BLaER1 treated with 17β-estradiol and CSF1 and Interleukin-3, amounts not matched to agents 10 nM and 100 nM (cell line): ENCODE measurements at regions not wholly inside any gene's neighbourhood (a gene's known extent, or its start where the extent isn't known, plus 50 kb on each side); places are given as distances from the start of the nearest gene placed in this dataset.

Source experiments
- H3K27ac ChIP-seq, 11 experiments: shearing (Covaris generic); formaldehyde crosslinking; 2 replicates each; pipeline ENCODE4 v1.8.1; 2022
- H3K27me3 ChIP-seq, 11 experiments: shearing (Covaris generic); formaldehyde crosslinking; 2 replicates each; pipeline ENCODE4 v1.8.1; 2022
- H3K36me3 ChIP-seq, 11 experiments: shearing (Covaris generic); formaldehyde crosslinking; 2 replicates each; pipeline ENCODE4 v1.8.1; 2022
- H3K4me1 ChIP-seq, 10 experiments: shearing (Covaris generic); formaldehyde crosslinking; 2 replicates each; pipeline ENCODE4 v1.8.1; 2022
- H3K4me2 ChIP-seq, 11 experiments: shearing (Covaris generic); formaldehyde crosslinking; 2 replicates each; pipeline ENCODE4 v1.8.1; 2022
- H3K4me3 ChIP-seq, 10 experiments: shearing (Covaris generic); formaldehyde crosslinking; 2 replicates each; pipeline ENCODE4 v1.8.1; 2022
- H3K9ac ChIP-seq, 11 experiments: shearing (Covaris generic); formaldehyde crosslinking; 2 replicates each; pipeline ENCODE4 v1.8.1; 2022
- H3K9me3 ChIP-seq, 11 experiments: shearing (Covaris generic); formaldehyde crosslinking; replicated peaks in 1 of 11; 2 replicates each; pipeline ENCODE4 v1.8.1; 2022
- H4K20me1 ChIP-seq, 11 experiments: shearing (Covaris generic); formaldehyde crosslinking; 2 replicates each; pipeline ENCODE4 v1.8.1; 2022
- Cebpa-rat ChIP-seq, 11 experiments: shearing (Covaris generic); IDR thresholded peaks; 2 replicates each; pipeline ENCODE4 v1.8.1; 2022

DNA sequence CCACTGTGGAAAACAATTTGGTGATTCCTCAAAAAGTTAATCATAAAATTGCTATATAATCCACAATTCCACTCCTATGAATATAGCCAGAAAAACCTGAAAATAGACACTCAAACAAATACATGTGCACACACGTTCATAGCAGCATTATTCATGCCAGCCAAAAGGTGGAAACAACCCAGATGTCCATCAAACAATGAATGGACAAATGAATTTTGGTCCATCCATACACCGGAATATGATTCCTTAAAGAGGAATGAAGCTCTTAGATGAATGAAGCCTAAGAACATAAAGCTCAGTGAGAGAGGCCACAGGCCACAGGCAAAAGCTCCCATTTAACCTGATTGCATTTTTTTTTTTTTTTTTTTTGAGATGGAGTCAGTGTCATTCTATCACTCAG is 114.6 kb upstream of the TNRC6C start:
- peaks cover 43 to 93% (median 85%) of the 10 kb centered on the region in 10 experiments for H3K4me1 ChIP-seq
- no peak overlapping the region for H3K27ac ChIP-seq
- no peak overlapping the region for H3K9ac ChIP-seq
- peak overlapping the region in 10 of 11 experiments; percentile 61 to 95 (median 90); a peak in 17 of 22 replicates for H3K4me2 ChIP-seq
- no peaks in the 10 kb centered on the region for H3K9me3 ChIP-seq
- peaks cover 0 to 63% (median 10%) of the 10 kb centered on the region in 11 experiments; a peak in 13 of 22 replicates for H4K20me1 ChIP-seq
- no peak for TF ChIP-seq Cebpa-rat (IDR thresholded peaks at IDR 0.05)
- H3K27me3 ChIP-seq = peaks cover 0 to 94% (median 0%) of the 10 kb centered on the region in 11 experiments; a peak in 10 of 22 replicates
- no peak overlapping the region for H3K4me3 ChIP-seq
- no peaks in the 10 kb centered on the region for H3K36me3 ChIP-seq

DNA sequence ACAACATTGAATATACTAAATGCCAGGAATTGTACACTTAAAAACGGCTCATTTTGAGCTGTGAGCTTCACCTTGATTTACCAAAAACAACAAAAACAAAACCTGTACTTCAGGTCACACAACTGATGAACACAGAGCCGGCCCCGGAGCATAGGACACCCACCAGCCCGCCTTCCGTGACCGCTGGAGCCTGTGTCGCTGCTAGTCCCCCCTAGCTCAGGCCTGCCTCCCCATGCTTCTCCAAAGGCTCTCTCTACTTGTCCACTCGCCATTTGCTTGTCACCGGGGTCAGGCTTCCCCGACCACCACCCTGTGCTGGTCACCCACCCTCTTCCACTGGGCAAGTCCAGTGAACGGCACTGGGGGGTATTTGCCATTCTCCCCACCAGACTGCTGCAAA is 113.8 kb upstream of the TNRC6C start:
- Histone ChIP-seq H3K4me1 (peaks cover 38 to 85% (median 79%) of the 10 kb centered on the region in 10 experiments), H3K9ac (no peak overlapping the region)

DNA sequence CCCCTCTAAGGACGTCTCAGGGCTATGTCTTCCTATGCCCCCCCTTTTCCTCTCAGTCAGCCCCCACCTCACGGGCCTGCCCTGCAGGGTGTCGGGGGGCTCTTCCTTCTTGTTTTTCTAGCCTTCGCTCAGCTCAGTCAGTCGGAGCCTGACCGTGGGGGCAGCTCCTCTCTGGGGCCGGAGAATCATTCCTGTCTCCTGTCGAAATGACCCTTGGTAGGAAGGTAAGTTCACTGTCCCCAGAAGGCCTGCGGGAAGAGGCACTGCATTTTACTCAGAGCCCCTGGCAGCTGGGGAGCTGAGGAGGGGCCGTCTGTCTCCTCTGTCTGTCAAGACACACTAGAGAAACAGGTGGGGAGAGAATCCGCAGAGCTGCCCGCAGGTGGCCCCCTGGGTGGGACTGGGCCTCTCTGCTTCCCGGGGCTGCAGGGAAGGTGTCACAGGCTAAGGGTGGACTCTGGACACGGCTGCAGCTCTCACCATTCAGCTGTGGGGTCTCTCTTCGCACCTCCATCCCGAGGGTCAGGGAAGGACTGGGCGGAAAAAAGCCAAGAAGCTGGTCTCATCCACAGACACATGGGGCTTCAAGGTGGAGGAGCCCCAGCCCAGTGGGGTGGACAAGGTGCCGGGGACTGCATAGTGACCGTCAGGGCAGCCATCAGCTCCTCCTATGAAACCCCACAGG is 112.8 kb upstream of the TNRC6C start:
- no peak for TF ChIP-seq Cebpa-rat (IDR thresholded peaks at IDR 0.05)
- H3K36me3 ChIP-seq = no peaks in the 10 kb centered on the region
- peak overlapping the region in 1 of 10 experiments; percentile 14; a peak in 1 of 20 replicates for H3K4me3 ChIP-seq
- peaks cover 38 to 81% (median 77%) of the 10 kb centered on the region in 10 experiments for H3K4me1 ChIP-seq
- H3K4me2 ChIP-seq = peak overlapping the region in 10 of 11 experiments; percentile 29 to 98 (median 92); a peak in 20 of 22 replicates
- H3K9me3 ChIP-seq = no peaks in the 10 kb centered on the region
- H3K9ac ChIP-seq = peak overlapping the region in 3 of 11 experiments; percentile 37 to 57 (median 48); a peak in 6 of 22 replicates
- H3K27me3 ChIP-seq = peaks cover 0 to 81% (median 0%) of the 10 kb centered on the region in 11 experiments; a peak in 10 of 22 replicates
- H4K20me1 ChIP-seq = peaks cover 0 to 63% (median 10%) of the 10 kb centered on the region in 11 experiments; a peak in 13 of 22 replicates
- peak overlapping the region in 6 of 11 experiments; percentile 17 to 77 (median 62); a peak in 11 of 22 replicates for H3K27ac ChIP-seq

More for the DNA sequence above, 113.8 kb upstream of the TNRC6C start:
- TF ChIP-seq Cebpa-rat (IDR thresholded peaks at IDR 0.05) = no peak
- Histone ChIP-seq H4K20me1 (peaks cover 0 to 63% (median 10%) of the 10 kb centered on the region in 11 experiments; a peak in 13 of 22 replicates), H3K27me3 (peaks cover 0 to 91% (median 0%) of the 10 kb centered on the region in 11 experiments; a peak in 10 of 22 replicates), H3K4me3 (no peak overlapping the region), H3K27ac (no peak overlapping the region), H3K9me3 (no peaks in the 10 kb centered on the region), H3K36me3 (no peaks in the 10 kb centered on the region), H3K4me2 (peak overlapping the region in 8 of 11 experiments; percentile 61 to 95 (median 90); a peak in 15 of 22 replicates)

DNA sequence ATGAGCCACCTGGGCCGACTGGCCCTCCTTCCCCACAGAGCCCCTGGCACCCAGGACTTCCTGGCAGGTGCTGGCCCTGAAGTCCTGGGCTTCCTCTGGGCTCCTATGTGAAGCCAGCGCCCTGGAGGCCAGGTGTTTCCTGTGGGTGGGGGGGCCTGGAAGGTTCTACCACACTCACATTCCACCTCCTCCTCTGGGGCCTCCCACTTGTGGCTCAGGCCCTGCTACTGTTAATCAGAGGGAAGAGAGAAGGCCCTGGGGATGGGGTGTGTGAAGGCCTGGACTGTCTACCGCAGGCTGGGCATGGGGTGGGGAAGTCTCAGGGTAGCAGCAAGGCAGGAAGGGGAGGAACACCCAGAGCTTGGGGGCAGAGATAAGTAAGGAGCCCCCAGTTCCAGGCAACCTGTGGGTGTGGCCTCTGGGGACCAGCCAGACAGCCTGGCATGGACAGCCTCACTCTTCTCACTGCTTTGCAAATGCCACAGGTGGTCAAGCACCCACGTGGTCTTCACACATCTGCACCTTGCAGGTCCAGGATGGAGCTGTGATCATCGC is 111.9 kb upstream of the TNRC6C start:
- Histone ChIP-seq H3K36me3 (no peaks in the 10 kb centered on the region), H3K9me3 (no peaks in the 10 kb centered on the region), H3K4me1 (peaks cover 35 to 77% (median 70%) of the 10 kb centered on the region in 10 experiments), H3K27ac (peak overlapping the region in 7 of 11 experiments; percentile 0 to 77 (median 69); a peak in 12 of 22 replicates), H3K4me3 (peak overlapping the region in 4 of 10 experiments; percentile 20 to 32 (median 26); a peak in 5 of 20 replicates), H3K27me3 (peaks cover 0 to 72% (median 0%) of the 10 kb centered on the region in 11 experiments; a peak in 10 of 22 replicates), H4K20me1 (peaks cover 0 to 63% (median 10%) of the 10 kb centered on the region in 11 experiments; a peak in 13 of 22 replicates), H3K9ac (peak overlapping the region in 7 of 11 experiments; percentile 24 to 65 (median 42); a peak in 12 of 22 replicates), H3K4me2 (peak overlapping the region; percentile 29 to 98 (median 90); a peak in 21 of 22 replicates)
- TF ChIP-seq Cebpa-rat (IDR thresholded peaks at IDR 0.05) = no peak

DNA sequence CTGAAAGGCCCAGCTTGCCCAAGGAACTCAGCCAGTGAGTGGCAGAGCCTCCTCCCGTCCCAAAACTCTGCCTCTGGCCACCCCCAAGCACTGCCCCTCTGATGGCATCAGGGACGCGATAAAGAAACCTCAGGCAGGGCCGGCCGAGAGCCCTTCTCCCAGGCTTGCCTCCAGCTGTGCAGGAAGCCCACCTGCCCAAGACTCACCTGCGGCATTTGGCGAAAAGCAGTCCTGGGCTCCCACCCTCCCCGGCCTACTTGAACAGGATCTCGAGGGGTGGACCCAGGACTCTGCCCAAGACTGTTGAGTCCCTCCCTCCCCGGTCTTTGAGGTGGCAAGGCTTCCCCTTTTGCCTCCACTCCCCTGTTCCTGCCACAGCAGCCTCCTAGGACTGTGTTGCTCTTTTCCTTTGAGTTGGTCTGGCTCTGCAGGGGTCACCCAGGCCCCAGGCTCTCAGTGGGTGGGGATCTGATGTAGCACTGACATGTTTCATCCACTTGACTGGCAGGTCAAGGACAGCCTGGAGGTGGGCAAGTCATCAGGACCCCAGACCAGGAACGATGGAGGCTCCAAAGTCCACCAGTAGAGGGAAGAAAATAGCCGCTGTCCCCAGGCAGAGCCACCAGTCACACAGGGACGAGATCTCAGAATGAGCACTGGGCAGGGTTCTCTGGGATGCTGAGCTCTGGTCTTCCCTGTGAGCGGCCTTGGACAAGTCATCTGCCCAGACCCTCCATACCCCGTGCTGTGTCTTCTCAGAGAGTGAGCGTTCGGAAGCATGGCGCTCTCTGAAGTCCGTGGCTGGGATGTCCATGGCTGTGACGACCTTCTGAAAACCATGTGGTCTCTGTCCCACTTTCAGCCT is 111.0 kb upstream of the TNRC6C start:
- no peaks in the 10 kb centered on the region for H3K9me3 ChIP-seq
- H3K9ac ChIP-seq = peak overlapping the region in 7 of 11 experiments; percentile 24 to 65 (median 37); a peak in 12 of 22 replicates
- H4K20me1 ChIP-seq = peaks cover 0 to 55% (median 10%) of the 10 kb centered on the region in 11 experiments; a peak in 13 of 22 replicates
- peak overlapping the region; percentile 29 to 98 (median 90); a peak in 21 of 22 replicates for H3K4me2 ChIP-seq
- H3K27me3 ChIP-seq = peaks cover 0 to 66% (median 0%) of the 10 kb centered on the region in 11 experiments; a peak in 10 of 22 replicates
- no peaks in the 10 kb centered on the region for H3K36me3 ChIP-seq
- TF ChIP-seq Cebpa-rat (IDR thresholded peaks at IDR 0.05) = no peak
- H3K4me3 ChIP-seq = peak overlapping the region in 4 of 10 experiments; percentile 8 to 32 (median 26); a peak in 5 of 20 replicates
- peaks cover 27 to 68% (median 62%) of the 10 kb centered on the region in 10 experiments for H3K4me1 ChIP-seq
- H3K27ac ChIP-seq = peak overlapping the region in 7 of 11 experiments; percentile 0 to 73 (median 62); a peak in 12 of 22 replicates

DNA sequence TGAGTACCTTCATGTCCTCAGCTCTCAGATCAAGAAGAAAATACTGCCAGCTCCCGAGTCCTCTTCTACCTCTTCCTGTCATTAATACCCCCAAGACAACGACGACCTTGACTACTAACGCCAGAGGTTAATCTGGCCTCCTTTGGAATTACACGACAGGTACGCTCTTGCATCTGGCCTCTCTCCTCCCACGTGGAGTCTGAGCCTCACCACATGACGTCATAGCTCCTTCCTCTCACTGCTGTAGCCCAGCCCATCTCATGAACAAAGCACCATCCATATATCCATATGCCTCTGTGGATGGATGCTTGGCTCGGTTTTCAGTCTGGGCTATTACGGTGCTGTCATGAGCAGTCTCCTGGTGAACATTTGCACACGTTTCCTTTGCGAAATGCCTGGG is 110.2 kb upstream of the TNRC6C start:
- H3K4me1 ChIP-seq = peaks cover 19 to 66% (median 55%) of the 10 kb centered on the region in 10 experiments
- H3K9ac ChIP-seq = no peak overlapping the region
- H3K27ac ChIP-seq = peak overlapping the region in 1 of 11 experiments; percentile 73; a peak in 1 of 22 replicates
- peaks cover 0 to 63% (median 0%) of the 10 kb centered on the region in 11 experiments; a peak in 10 of 22 replicates for H3K27me3 ChIP-seq
- H3K36me3 ChIP-seq = no peaks in the 10 kb centered on the region
- peaks cover 0 to 49% (median 10%) of the 10 kb centered on the region in 11 experiments; a peak in 12 of 22 replicates for H4K20me1 ChIP-seq
- TF ChIP-seq Cebpa-rat (IDR thresholded peaks at IDR 0.05) = no peak
- no peaks in the 10 kb centered on the region for H3K9me3 ChIP-seq
- H3K4me3 ChIP-seq = no peak overlapping the region
- peak overlapping the region in 8 of 11 experiments; percentile 73 to 98 (median 94); a peak in 16 of 22 replicates for H3K4me2 ChIP-seq

DNA sequence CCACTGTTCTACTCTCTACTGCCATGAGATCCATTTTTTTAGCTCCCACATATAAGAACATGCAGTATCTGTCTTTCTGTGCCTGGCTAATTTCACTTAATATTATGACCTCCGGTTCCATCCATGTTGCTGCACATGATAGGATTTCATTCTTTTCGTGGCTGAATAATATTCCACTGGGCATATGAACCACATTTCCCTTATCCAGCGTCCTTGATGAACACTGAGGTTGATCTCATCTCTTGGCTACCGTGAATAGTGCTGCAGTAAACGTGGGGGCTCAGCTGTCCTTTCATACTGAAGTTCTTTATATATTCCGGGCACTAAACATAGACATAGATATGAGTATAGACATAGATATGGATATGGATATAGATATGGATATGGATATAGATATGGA is 109.3 kb upstream of the TNRC6C start:
- Histone ChIP-seq H3K27ac (no peak overlapping the region), H3K27me3 (peaks cover 0 to 56% (median 0%) of the 10 kb centered on the region in 11 experiments; a peak in 10 of 22 replicates), H4K20me1 (peaks cover 0 to 42% (median 10%) of the 10 kb centered on the region in 11 experiments; a peak in 12 of 22 replicates), H3K4me3 (no peak overlapping the region), H3K36me3 (no peaks in the 10 kb centered on the region), H3K9ac (no peak overlapping the region), H3K4me2 (peak overlapping the region in 1 of 11 experiments; percentile 83; a peak in 2 of 22 replicates), H3K9me3 (no peaks in the 10 kb centered on the region), H3K4me1 (peaks cover 14 to 66% (median 50%) of the 10 kb centered on the region in 10 experiments)
- TF ChIP-seq Cebpa-rat (IDR thresholded peaks at IDR 0.05) = no peak

DNA sequence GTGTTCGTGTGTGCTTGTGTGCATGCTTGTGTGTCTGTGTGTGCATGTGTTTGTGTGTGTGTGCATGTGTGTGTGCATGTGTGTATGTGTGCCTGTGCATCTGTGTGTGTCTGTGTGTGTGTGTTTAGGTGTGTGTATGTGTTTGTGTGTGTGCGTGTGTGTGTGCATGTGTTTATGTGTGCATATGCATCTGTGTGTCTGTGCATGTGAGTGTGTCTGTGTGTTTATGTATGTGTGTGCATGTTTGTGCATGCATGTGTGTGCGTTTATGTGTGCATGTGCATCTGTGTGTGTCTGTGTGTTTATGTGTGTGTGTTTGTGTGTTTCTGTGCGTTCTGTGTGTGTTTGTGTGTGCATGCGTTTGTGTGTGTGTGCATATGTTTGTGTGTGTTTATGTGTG is 106.6 kb upstream of the TNRC6C start:
- Histone ChIP-seq H4K20me1 (peaks cover 0 to 15% (median 2%) of the 10 kb centered on the region in 11 experiments; a peak in 5 of 22 replicates), H3K27ac (no peak overlapping the region), H3K4me1 (peaks cover 4 to 55% (median 28%) of the 10 kb centered on the region in 10 experiments; a peak in 19 of 20 replicates), H3K4me3 (no peak overlapping the region), H3K9ac (no peak overlapping the region), H3K9me3 (no peaks in the 10 kb centered on the region), H3K4me2 (no peak overlapping the region), H3K27me3 (peaks cover 0 to 34% (median 0%) of the 10 kb centered on the region in 11 experiments; a peak in 5 of 22 replicates), H3K36me3 (no peaks in the 10 kb centered on the region)
- no peak for TF ChIP-seq Cebpa-rat (IDR thresholded peaks at IDR 0.05)
